ENCODE measurements at regions not wholly inside any gene's neighbourhood (a gene's known extent, or its start where the extent isn't known, plus 50 kb on each side); places are given as distances from the start of the nearest gene placed in this dataset.
A peak's percentile ranks its signal among the peaks of the same experiment; 100 is the strongest.
"Not testable (repeated sequence)": the region's sequence is repeated elsewhere in the genome, so short reads cannot be mapped to it uniquely, and the experiment has no call there.

GRCh38 chrX:87005183-87005582 lies 512.4 kb upstream of the KLHL4 start:
- Histone ChIP-seq H3K56ac (ENCODE audit: low read length) (no peak overlapping the region), H3K18ac (ENCODE audit: low read length) (no peak overlapping the region), H2BK5ac (ENCODE audit: low read length) (no peak overlapping the region), H4K5ac (ENCODE audit: low read length) (no peak overlapping the region), H3K27ac (ENCODE audit: low read depth, low read length) (no peak overlapping the region), H3K79me1 (ENCODE audit: low read length) (no peaks in the 10 kb centered on the region), H3K36me3 (ENCODE audit: control insufficient read depth, insufficient read depth, low read length) (no peaks in the 10 kb centered on the region), H3K79me2 (ENCODE audit: control insufficient read depth, insufficient read depth, low read length) (no peaks in the 10 kb centered on the region), H2BK15ac (replicated peaks; ENCODE audit: low read depth) (no peak overlapping the region), H4K8ac (ENCODE audit: low read depth, low read length) (no peak overlapping the region), H3K9ac (ENCODE audit: low read length) (no peak overlapping the region), H3K4ac (ENCODE audit: low read depth, low read length) (no peak overlapping the region), H2BK120ac (ENCODE audit: low read depth, low read length) (no peak overlapping the region), H2AK5ac (ENCODE audit: low read length) (no peak overlapping the region), H3K27me3 (ENCODE audit: insufficient read depth, low read length, poor library complexity) (no peaks in the 10 kb centered on the region), H3K4me1 (ENCODE audit: control insufficient read depth, low read depth, low read length) (no peaks in the 10 kb centered on the region), H3K23ac (ENCODE audit: low read length) (no peak overlapping the region), H3K4me2 (ENCODE audit: low read length) (no peak overlapping the region), H3K4me3 (ENCODE audit: low read length) (no peak overlapping the region)
- no CpG with 5 or more reads among the region's 3 CpGs for WGBS (ENCODE audit: extremely low coverage, insufficient coverage, low lambda C conversion rate)
- no peak for DNase-seq

- Histone ChIP-seq H3K4ac (ENCODE audit: low read depth, low read length) (no peak overlapping the region), H3K4me1 (ENCODE audit: control insufficient read depth, low read depth, low read length) (no peaks in the 10 kb centered on the region), H2BK5ac (ENCODE audit: low read length) (no peak overlapping the region), H3K36me3 (ENCODE audit: control insufficient read depth, insufficient read depth, low read length) (no peaks in the 10 kb centered on the region), H3K9ac (ENCODE audit: low read length) (no peak overlapping the region), H2AK5ac (ENCODE audit: low read length) (no peak overlapping the region), H2BK15ac (replicated peaks; ENCODE audit: low read depth) (no peak overlapping the region), H2BK120ac (ENCODE audit: low read depth, low read length) (no peak overlapping the region), H3K56ac (ENCODE audit: low read length) (no peak overlapping the region), H3K4me2 (ENCODE audit: low read length) (no peak overlapping the region), H3K4me3 (ENCODE audit: low read length) (no peak overlapping the region), H4K5ac (ENCODE audit: low read length) (no peak overlapping the region), H3K18ac (ENCODE audit: low read length) (no peak overlapping the region), H3K79me1 (ENCODE audit: low read length) (no peaks in the 10 kb centered on the region), H4K8ac (ENCODE audit: low read depth, low read length) (no peak overlapping the region), H3K79me2 (ENCODE audit: control insufficient read depth, insufficient read depth, low read length) (no peaks in the 10 kb centered on the region), H3K27ac (ENCODE audit: low read depth, low read length) (no peak overlapping the region), H3K23ac (ENCODE audit: low read length) (no peak overlapping the region), H3K27me3 (ENCODE audit: insufficient read depth, low read length, poor library complexity) (no peaks in the 10 kb centered on the region)
- DNase-seq, result no peak
These were observed 511.7 kb upstream of the KLHL4 start for GRCh38 chrX:87005885-87006284.

DNA sequence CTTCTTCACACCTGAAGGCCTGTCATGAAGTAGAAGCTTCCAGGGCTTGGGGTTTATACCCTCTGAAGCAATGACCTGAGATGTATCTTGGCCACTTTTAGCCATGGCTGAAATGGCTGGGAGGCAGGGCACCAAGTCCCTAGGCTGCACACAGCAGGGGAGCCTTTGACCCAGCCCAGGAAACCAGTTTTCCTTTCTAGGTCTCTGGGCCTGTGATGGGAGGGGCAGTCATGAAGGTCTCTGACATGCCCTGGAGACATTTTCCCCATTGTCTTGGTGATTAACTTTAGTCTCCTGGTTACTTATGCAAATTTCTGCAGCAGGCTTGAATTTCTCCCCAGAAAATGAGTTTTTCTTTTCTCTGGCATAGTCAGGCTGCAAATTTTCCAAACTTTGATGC lies 511.0 kb upstream of the KLHL4 start:
- Histone ChIP-seq H3K23ac (ENCODE audit: low read length) (no peak overlapping the region), H3K4me3 (ENCODE audit: low read length) (no peak overlapping the region), H3K56ac (ENCODE audit: low read length) (no peak overlapping the region), H3K4me1 (ENCODE audit: control insufficient read depth, low read depth, low read length) (no peaks in the 10 kb centered on the region), H3K9ac (ENCODE audit: low read length) (no peak overlapping the region), H3K27ac (ENCODE audit: low read depth, low read length) (no peak overlapping the region), H3K79me2 (ENCODE audit: control insufficient read depth, insufficient read depth, low read length) (no peaks in the 10 kb centered on the region), H4K8ac (ENCODE audit: low read depth, low read length) (no peak overlapping the region), H2AK5ac (ENCODE audit: low read length) (no peak overlapping the region), H3K4ac (ENCODE audit: low read depth, low read length) (no peak overlapping the region), H3K36me3 (ENCODE audit: control insufficient read depth, insufficient read depth, low read length) (no peaks in the 10 kb centered on the region), H3K18ac (ENCODE audit: low read length) (no peak overlapping the region), H2BK120ac (ENCODE audit: low read depth, low read length) (no peak overlapping the region), H3K4me2 (ENCODE audit: low read length) (no peak overlapping the region), H2BK5ac (ENCODE audit: low read length) (no peak overlapping the region), H3K27me3 (ENCODE audit: insufficient read depth, low read length, poor library complexity) (no peaks in the 10 kb centered on the region), H2BK15ac (replicated peaks; ENCODE audit: low read depth) (no peak overlapping the region), H4K5ac (ENCODE audit: low read length) (no peak overlapping the region), H3K79me1 (ENCODE audit: low read length) (no peaks in the 10 kb centered on the region)
- peak; percentile 44 for DNase-seq

- Histone ChIP-seq H3K9ac (ENCODE audit: low read length) (no peak overlapping the region), H2BK120ac (ENCODE audit: low read depth, low read length) (no peak overlapping the region), H3K27ac (ENCODE audit: low read depth, low read length) (no peak overlapping the region), H4K8ac (ENCODE audit: low read depth, low read length) (no peak overlapping the region), H3K79me1 (ENCODE audit: low read length) (no peaks in the 10 kb centered on the region), H3K4me2 (ENCODE audit: low read length) (no peak overlapping the region), H3K36me3 (ENCODE audit: control insufficient read depth, insufficient read depth, low read length) (no peaks in the 10 kb centered on the region), H3K4me1 (ENCODE audit: control insufficient read depth, low read depth, low read length) (no peaks in the 10 kb centered on the region), H3K18ac (ENCODE audit: low read length) (no peak overlapping the region), H3K27me3 (ENCODE audit: insufficient read depth, low read length, poor library complexity) (no peaks in the 10 kb centered on the region), H2BK15ac (replicated peaks; ENCODE audit: low read depth) (no peak overlapping the region), H2AK5ac (ENCODE audit: low read length) (no peak overlapping the region), H3K4ac (ENCODE audit: low read depth, low read length) (no peak overlapping the region), H2BK5ac (ENCODE audit: low read length) (no peak overlapping the region), H4K5ac (ENCODE audit: low read length) (no peak overlapping the region), H3K23ac (ENCODE audit: low read length) (no peak overlapping the region), H3K4me3 (ENCODE audit: low read length) (no peak overlapping the region), H3K56ac (ENCODE audit: low read length) (no peak overlapping the region), H3K79me2 (ENCODE audit: control insufficient read depth, insufficient read depth, low read length) (no peaks in the 10 kb centered on the region)
- DNase-seq, result no peak
- WGBS (ENCODE audit: extremely low coverage, insufficient coverage, low lambda C conversion rate), result no CpG with 5 or more reads among the region's 2 CpGs
These were observed 500.4 kb upstream of the KLHL4 start for GRCh38 chrX:87017210-87017609.

GRCh38 chrX:87033115-87033514 lies 484.5 kb upstream of the KLHL4 start:
- H3K36me3 ChIP-seq (ENCODE audit: control insufficient read depth, insufficient read depth, low read length); H4K8ac ChIP-seq (ENCODE audit: low read depth, low read length); H3K79me1 ChIP-seq (ENCODE audit: low read length); H3K9ac ChIP-seq (ENCODE audit: low read length); H2BK120ac ChIP-seq (ENCODE audit: low read depth, low read length); DNase-seq; H3K4ac ChIP-seq (ENCODE audit: low read depth, low read length); H3K18ac ChIP-seq (ENCODE audit: low read length); H2BK5ac ChIP-seq (ENCODE audit: low read length); H3K4me1 ChIP-seq (ENCODE audit: control insufficient read depth, low read depth, low read length); H3K56ac ChIP-seq (ENCODE audit: low read length); H3K27me3 ChIP-seq (ENCODE audit: insufficient read depth, low read length, poor library complexity); H3K27ac ChIP-seq (ENCODE audit: low read depth, low read length); H2AK5ac ChIP-seq (ENCODE audit: low read length); H4K5ac ChIP-seq (ENCODE audit: low read length); H3K4me2 ChIP-seq (ENCODE audit: low read length); H3K23ac ChIP-seq (ENCODE audit: low read length); H3K79me2 ChIP-seq (ENCODE audit: control insufficient read depth, insufficient read depth, low read length); H2BK15ac ChIP-seq (replicated peaks; ENCODE audit: low read depth); H3K4me3 ChIP-seq (ENCODE audit: low read length): not testable (repeated sequence)
- WGBS (ENCODE audit: extremely low coverage, insufficient coverage, low lambda C conversion rate), result no CpG with 5 or more reads among the region's 25 CpGs

GRCh38 chrX:87045352-87045751 lies 472.2 kb upstream of the KLHL4 start:
- H3K18ac ChIP-seq (ENCODE audit: low read length), result no peak overlapping the region
- H3K23ac ChIP-seq (ENCODE audit: low read length), result no peak overlapping the region
- H3K36me3 ChIP-seq (ENCODE audit: control insufficient read depth, insufficient read depth, low read length), result no peaks in the 10 kb centered on the region
- peak; percentile 5 for DNase-seq
- no peaks in the 10 kb centered on the region for H3K79me2 ChIP-seq (ENCODE audit: control insufficient read depth, insufficient read depth, low read length)
- H2AK5ac ChIP-seq (ENCODE audit: low read length), result no peak overlapping the region
- H3K4ac ChIP-seq (ENCODE audit: low read depth, low read length), result no peak overlapping the region
- no CpG with 5 or more reads among the region's 4 CpGs for WGBS (ENCODE audit: extremely low coverage, insufficient coverage, low lambda C conversion rate)
- no peaks in the 10 kb centered on the region for H3K27me3 ChIP-seq (ENCODE audit: insufficient read depth, low read length, poor library complexity)
- no peak overlapping the region for H4K8ac ChIP-seq (ENCODE audit: low read depth, low read length)
- no peak overlapping the region for H3K56ac ChIP-seq (ENCODE audit: low read length)
- H3K27ac ChIP-seq (ENCODE audit: low read depth, low read length), result no peak overlapping the region
- H3K4me2 ChIP-seq (ENCODE audit: low read length), result no peak overlapping the region
- no peak overlapping the region for H2BK15ac ChIP-seq (replicated peaks; ENCODE audit: low read depth)
- H3K4me1 ChIP-seq (ENCODE audit: control insufficient read depth, low read depth, low read length), result no peaks in the 10 kb centered on the region
- no peak overlapping the region for H3K9ac ChIP-seq (ENCODE audit: low read length)
- H2BK120ac ChIP-seq (ENCODE audit: low read depth, low read length), result no peak overlapping the region
- no peak overlapping the region for H4K5ac ChIP-seq (ENCODE audit: low read length)
- H3K4me3 ChIP-seq (ENCODE audit: low read length), result no peak overlapping the region
- no peak overlapping the region for H2BK5ac ChIP-seq (ENCODE audit: low read length)
- H3K79me1 ChIP-seq (ENCODE audit: low read length), result no peaks in the 10 kb centered on the region

Measured in mesendoderm (in vitro differentiated cells).